Breast epithelium (tissue), 3 donors: ENCODE measurements at regions not wholly inside any gene's neighbourhood (a gene's known extent, or its start where the extent isn't known, plus 50 kb on each side); places are given as distances from the start of the nearest gene placed in this dataset.

Source experiments
- POLR2AphosphoS5 ChIP-seq, 3 donors: sonication (generic); formaldehyde crosslinking; IDR thresholded peaks; one replicate each; pipeline ENCODE4 v1.6.1; 2017; ENCODE audit warnings: antibody characterized with exemption in 3 of 3
- TF ChIP-seq, protein P1 (sequence below), 3 donors: fragments of 450-650 bp; IDR thresholded peaks; one replicate each; pipeline ENCODE4 v1.5.1; 2016 to 2017; ENCODE audit warnings: antibody characterized with exemption in 3 of 3, mild to moderate bottlenecking in 3 of 3, moderate library complexity in 3 of 3

DNA sequence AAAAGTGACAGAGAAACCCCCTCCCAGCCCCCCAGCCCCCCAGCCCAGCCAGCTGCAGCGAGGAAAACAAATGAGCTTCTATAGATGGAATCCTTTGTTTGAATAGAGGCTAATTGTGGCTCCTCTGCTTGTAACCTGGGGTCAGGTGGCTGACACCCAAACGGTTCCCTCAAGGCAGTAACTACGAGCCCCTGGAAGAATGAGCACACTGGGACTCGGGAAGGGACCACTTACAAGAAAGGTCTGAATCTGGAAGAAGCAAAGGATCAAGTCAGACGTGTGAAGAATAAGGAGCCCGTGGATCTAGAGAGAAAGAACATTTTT lies 108.7 kb upstream of the FUT8 start:
- no peak for TF ChIP-seq POLR2AphosphoS5 (IDR thresholded peaks at IDR 0.05)
- TF ChIP-seq, protein P1, sequence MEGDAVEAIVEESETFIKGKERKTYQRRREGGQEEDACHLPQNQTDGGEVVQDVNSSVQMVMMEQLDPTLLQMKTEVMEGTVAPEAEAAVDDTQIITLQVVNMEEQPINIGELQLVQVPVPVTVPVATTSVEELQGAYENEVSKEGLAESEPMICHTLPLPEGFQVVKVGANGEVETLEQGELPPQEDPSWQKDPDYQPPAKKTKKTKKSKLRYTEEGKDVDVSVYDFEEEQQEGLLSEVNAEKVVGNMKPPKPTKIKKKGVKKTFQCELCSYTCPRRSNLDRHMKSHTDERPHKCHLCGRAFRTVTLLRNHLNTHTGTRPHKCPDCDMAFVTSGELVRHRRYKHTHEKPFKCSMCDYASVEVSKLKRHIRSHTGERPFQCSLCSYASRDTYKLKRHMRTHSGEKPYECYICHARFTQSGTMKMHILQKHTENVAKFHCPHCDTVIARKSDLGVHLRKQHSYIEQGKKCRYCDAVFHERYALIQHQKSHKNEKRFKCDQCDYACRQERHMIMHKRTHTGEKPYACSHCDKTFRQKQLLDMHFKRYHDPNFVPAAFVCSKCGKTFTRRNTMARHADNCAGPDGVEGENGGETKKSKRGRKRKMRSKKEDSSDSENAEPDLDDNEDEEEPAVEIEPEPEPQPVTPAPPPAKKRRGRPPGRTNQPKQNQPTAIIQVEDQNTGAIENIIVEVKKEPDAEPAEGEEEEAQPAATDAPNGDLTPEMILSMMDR (IDR thresholded peaks at IDR 0.05): no peak
